T-helper 2 cell treated with Interferon-gamma antibody and Interleukin-4, amounts not matched to agents 5 μg/mL and 100 μg/mL, for 36 hours (primary cell): ENCODE measurements at regions not wholly inside any gene's neighbourhood (a gene's known extent, or its start where the extent isn't known, plus 50 kb on each side); places are given as distances from the start of the nearest gene placed in this dataset.
A peak's percentile ranks its signal among the peaks of the same experiment; 100 is the strongest.
"Not testable (repeated sequence)": the region's sequence is repeated elsewhere in the genome, so short reads cannot be mapped to it uniquely, and the experiment has no call there.

Experiments used
- DNase-seq: peaks from one replicate; pipeline ENCODE4 v3.0.0; 2021; ENCODE audit warnings: low spot score
- H3K27ac Mint-ChIP-seq: one replicate; pipeline ENCODE4 v1.8.0; 2021; ENCODE audit warnings: mild to moderate bottlenecking, mixed read lengths
- H3K27me3 Mint-ChIP-seq: one replicate; pipeline ENCODE4 v1.8.0; 2021; ENCODE audit warnings: low read depth, mixed read lengths
- H3K36me3 Mint-ChIP-seq: one replicate; pipeline ENCODE4 v1.8.0; 2021; ENCODE audit warnings: low read depth, mixed read lengths
- H3K4me1 Mint-ChIP-seq: one replicate; pipeline ENCODE4 v1.8.0; 2021; ENCODE audit warnings: low read depth, mixed read lengths
- H3K4me3 Mint-ChIP-seq: one replicate; pipeline ENCODE4 v1.8.0; 2022; ENCODE audit warnings: mild to moderate bottlenecking, moderate library complexity, mixed read lengths
- H3K9me3 Mint-ChIP-seq: one replicate; pipeline ENCODE4 v1.8.0; 2021; ENCODE audit warnings: mixed read lengths

DNA sequence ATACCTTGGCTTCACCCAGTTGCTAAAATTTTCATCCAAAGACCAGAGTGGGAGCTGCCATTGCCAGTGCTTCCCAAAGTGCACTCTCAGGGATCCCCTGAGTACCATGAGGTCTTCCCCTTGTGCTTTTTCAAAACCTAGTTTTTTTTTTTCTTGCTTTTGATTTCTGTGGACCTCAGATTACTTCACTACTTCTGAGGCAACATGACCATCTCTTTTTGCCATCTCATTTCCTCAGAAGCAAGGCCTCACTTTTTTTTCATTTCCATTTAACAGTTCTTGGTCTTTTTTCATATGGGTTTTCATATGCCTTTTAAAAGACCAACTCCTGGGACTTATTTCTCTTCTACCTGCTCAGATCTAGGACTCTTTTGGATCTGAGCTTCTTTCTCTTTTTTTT lies 64.1 kb upstream of the MMS22L start:
- Mint-ChIP-seq H3K36me3 (no peaks in the 10 kb centered on the region), H3K4me1 (no peaks in the 10 kb centered on the region), H3K4me3 (no peak overlapping the region), H3K27ac (no peak overlapping the region), H3K9me3 (no peaks in the 10 kb centered on the region), H3K27me3 (peaks cover 5% of the 10 kb centered on the region)
- no peak for DNase-seq

GRCh38 chr6:97361286-97361685 lies 78.3 kb upstream of the MMS22L start:
- no peak overlapping the region for H3K27ac Mint-ChIP-seq
- H3K4me3 Mint-ChIP-seq: no peak overlapping the region
- H3K36me3 Mint-ChIP-seq: no peaks in the 10 kb centered on the region
- no peaks in the 10 kb centered on the region for H3K9me3 Mint-ChIP-seq
- DNase-seq: no peak
- H3K27me3 Mint-ChIP-seq: peaks cover 3% of the 10 kb centered on the region
- no peaks in the 10 kb centered on the region for H3K4me1 Mint-ChIP-seq

DNA sequence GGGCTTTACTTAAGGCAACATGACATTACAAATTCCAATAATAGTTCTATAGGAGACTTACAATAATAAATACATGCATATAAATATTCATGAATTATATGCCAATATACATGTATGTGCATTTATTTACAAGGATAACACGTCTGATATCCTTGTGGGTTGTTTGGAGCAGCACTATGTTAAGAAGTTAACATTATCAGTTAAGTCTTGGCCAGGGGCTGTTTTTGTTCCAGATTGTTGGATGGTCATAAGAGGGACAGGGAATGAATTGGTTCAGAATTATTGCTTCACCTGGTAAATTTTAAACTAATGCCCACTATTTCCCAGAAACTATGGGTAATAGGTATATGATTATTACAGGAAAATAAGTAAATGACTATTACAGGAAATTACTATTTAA lies 81.3 kb upstream of the MMS22L start:
- Mint-ChIP-seq H3K9me3 (no peaks in the 10 kb centered on the region), H3K4me3 (no peak overlapping the region), H3K4me1 (no peaks in the 10 kb centered on the region), H3K27me3 (no peaks in the 10 kb centered on the region), H3K36me3 (no peaks in the 10 kb centered on the region), H3K27ac (no peak overlapping the region)
- DNase-seq: no peak

DNA sequence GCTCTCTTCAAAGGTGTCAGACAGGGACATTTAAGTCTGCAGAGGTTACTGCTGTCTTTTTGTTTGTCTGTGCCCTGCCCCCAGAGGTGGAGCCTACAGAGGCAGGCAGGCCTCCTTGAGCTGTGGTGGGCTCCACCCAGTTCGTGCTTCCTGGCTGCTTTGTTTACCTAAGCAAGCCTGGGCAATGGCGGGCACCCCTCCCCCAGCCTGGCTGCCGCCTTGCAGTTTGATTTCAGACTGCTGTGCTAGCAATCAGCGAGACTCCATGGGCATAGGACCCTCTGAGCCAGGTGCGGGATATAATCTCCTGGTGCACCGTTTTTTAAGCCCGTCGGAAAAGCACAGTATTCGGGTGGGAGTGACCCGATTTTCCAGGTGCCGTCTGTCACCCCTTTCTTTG lies 99.1 kb upstream of the MMS22L start:
- not testable (repeated sequence) for H3K4me3 Mint-ChIP-seq, DNase-seq, H3K27me3 Mint-ChIP-seq, H3K4me1 Mint-ChIP-seq, H3K27ac Mint-ChIP-seq, H3K36me3 Mint-ChIP-seq, H3K9me3 Mint-ChIP-seq

DNA sequence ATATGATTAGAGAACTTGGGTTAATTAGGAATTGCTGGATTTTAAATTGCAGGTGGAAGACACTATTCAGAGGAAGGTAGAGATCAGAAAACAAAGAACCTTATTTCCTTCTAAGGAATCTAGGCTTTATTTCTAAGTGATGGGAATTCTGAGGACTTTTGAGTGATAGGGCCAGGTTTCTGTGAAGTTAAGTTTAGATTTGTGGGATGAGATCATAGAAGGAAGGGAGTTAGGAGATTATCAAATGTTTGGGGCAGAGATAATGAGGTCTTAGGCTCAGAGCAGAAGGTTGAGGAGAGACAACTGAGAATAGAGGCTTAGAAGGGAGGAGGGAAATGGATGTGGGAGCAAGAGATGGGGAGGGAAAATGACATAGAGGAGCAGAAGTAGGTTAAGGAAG lies 109.7 kb upstream of the MMS22L start:
- Mint-ChIP-seq H3K36me3 (no peaks in the 10 kb centered on the region), H3K4me3 (no peak overlapping the region), H3K9me3 (no peaks in the 10 kb centered on the region), H3K27ac (no peak overlapping the region), H3K4me1 (no peaks in the 10 kb centered on the region), H3K27me3 (peaks cover 12% of the 10 kb centered on the region)
- DNase-seq: no peak

- Mint-ChIP-seq H3K4me1 (no peaks in the 10 kb centered on the region), H3K27ac (no peak overlapping the region), H3K4me3 (no peak overlapping the region), H3K27me3 (peaks cover 16% of the 10 kb centered on the region), H3K9me3 (no peaks in the 10 kb centered on the region), H3K36me3 (no peaks in the 10 kb centered on the region)
- peak; percentile 33 for DNase-seq
Measured at GRCh38 chr6:97394160-97394748, 111.2 kb upstream of the MMS22L start.

DNA sequence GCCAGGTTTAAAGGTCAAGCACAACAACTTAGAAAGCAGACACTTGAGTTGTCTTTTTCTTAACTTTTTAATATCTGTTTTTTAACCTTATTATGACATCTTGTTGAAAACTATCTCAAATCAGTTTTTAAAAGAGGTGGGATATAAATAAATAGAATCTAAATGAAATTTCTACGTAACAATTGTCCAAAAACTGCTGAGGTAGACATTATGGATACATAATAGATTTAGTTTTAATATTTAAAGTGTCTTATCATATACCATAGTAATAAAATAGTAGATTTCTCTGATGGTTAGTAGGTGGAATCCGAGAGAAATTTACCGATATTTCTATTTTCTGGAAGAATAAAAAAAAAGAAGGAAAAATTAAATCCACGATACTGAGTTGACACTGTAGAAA lies 113.9 kb upstream of the MMS22L start:
- H3K4me3 Mint-ChIP-seq: no peak overlapping the region
- no peaks in the 10 kb centered on the region for H3K9me3 Mint-ChIP-seq
- H3K27ac Mint-ChIP-seq: no peak overlapping the region
- H3K4me1 Mint-ChIP-seq: no peaks in the 10 kb centered on the region
- H3K36me3 Mint-ChIP-seq: no peaks in the 10 kb centered on the region
- no peak for DNase-seq
- H3K27me3 Mint-ChIP-seq: peaks cover 10% of the 10 kb centered on the region

DNA sequence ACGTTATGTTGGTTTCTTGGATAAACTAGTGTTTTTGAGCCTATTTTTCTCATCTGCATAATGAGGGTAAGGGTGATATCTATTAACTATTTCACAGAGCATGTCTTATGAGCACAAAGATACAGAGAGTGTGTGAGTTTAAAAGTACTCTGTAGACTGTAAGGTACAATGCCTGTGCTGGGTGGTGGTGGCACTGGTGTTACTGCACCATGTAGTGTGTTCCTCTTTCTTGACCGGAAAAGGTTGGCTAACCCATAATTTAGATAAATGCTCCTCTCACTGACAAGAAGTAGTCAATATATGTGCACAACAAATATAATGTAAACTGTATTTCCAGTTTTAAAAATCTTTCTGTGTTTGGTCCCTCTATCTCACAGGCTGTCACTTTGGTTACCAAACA lies 116.2 kb upstream of the MMS22L start:
- no peak for DNase-seq
- no peaks in the 10 kb centered on the region for H3K36me3 Mint-ChIP-seq
- no peak overlapping the region for H3K27ac Mint-ChIP-seq
- no peaks in the 10 kb centered on the region for H3K4me1 Mint-ChIP-seq
- H3K9me3 Mint-ChIP-seq: no peaks in the 10 kb centered on the region
- peaks cover 4% of the 10 kb centered on the region for H3K27me3 Mint-ChIP-seq
- no peak overlapping the region for H3K4me3 Mint-ChIP-seq

DNA sequence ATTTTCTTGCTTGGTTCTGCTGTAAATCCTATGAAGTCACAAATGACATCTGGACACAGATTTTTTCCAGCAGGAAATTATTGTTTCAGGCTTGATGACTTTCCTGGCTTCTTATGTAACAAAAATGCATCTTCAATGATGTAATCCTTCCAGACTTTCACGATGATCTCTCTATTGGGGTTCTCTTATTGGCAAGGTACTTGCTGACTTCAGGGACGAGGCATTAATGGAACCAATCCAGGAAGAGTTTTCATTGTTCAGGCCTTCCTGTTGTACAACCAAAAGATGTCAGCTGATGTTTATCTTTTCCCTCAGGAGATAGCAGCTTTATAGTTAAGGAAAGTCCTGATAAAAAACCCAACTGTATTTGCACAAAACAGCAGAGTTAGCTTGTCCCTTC lies 118.5 kb upstream of the MMS22L start:
- no peak for DNase-seq
- Mint-ChIP-seq H3K27ac (no peak overlapping the region), H3K4me1 (no peaks in the 10 kb centered on the region), H3K4me3 (no peak overlapping the region), H3K36me3 (no peaks in the 10 kb centered on the region), H3K9me3 (no peaks in the 10 kb centered on the region), H3K27me3 (peaks cover 4% of the 10 kb centered on the region)

DNA sequence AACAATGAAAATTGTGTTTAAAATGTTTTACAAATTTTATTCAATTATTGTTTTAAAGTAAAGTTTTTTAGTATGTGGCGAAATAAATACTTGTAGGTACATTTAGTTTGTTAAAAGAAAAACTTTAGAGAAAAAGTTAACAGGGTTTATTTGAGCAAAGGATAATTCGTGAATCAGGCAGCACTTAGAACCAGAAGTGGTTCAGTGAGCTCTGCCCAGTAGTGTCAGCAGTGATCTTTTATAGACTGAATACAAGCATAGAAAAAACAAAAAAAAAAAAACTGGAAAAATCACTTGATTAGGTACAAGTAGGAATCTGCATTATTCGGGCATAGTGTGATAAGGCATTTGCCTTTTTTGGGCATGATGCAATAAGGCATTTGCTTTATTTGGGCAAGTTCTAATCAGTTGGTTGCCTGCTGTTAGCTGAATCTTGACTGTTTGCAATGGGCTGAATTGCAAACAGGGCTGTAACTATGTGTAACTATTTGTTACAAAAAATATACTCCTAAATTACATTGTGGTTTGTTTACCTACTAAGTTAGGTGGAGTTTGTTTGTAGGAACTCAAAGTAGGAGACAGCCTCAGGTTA lies 122.9 kb upstream of the MMS22L start:
- Mint-ChIP-seq H3K4me3 (no peak overlapping the region), H3K9me3 (no peaks in the 10 kb centered on the region), H3K27me3 (no peaks in the 10 kb centered on the region), H3K4me1 (no peaks in the 10 kb centered on the region), H3K27ac (no peak overlapping the region), H3K36me3 (no peaks in the 10 kb centered on the region)
- DNase-seq: no peak

DNA sequence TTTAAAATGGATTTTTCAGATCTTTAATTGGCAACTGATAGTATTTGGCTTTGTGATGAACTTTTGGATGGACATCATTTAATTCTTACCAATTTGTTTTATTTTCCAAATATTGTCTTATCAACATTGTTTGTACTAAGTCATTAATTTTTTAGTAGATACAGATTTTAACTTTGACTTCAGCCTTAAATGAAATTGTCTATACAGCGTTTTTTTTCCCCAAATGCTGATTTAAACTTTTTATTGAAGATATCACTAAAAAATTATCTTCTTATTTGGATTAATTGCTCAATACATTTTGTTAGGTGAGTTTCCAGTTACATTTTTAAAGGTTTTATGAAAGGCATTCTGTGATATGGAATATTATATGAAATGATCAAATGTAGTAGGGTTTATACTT lies 123.6 kb upstream of the MMS22L start:
- DNase-seq: no peak
- Mint-ChIP-seq H3K27ac (no peak overlapping the region), H3K36me3 (no peaks in the 10 kb centered on the region), H3K9me3 (no peaks in the 10 kb centered on the region), H3K4me1 (no peaks in the 10 kb centered on the region), H3K27me3 (no peaks in the 10 kb centered on the region), H3K4me3 (no peak overlapping the region)

GRCh38 chr6:97411610-97412009 lies 128.6 kb upstream of the MMS22L start:
- Mint-ChIP-seq H3K4me3 (no peak overlapping the region), H3K4me1 (no peaks in the 10 kb centered on the region), H3K9me3 (no peaks in the 10 kb centered on the region), H3K27ac (no peak overlapping the region), H3K36me3 (no peaks in the 10 kb centered on the region), H3K27me3 (no peaks in the 10 kb centered on the region)
- DNase-seq: no peak

DNA sequence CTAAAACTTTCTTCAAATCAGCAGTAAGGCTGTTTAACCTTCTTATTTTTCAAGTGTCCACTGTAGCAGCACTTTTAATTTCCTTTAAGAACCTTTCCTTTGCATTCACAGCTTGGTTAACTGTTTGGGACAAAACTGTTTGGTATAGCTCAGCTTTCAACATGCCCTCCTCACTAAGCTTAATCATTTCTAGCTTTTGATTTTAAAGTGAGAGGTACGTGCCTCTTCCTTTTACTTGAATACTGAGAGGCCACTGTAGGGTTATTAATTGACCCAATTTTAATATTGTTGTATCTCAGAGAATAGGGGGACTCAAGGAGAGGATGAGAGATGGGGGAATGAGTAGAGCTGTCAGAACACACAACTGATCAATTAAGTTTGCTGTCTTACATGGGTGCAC lies 129.5 kb upstream of the MMS22L start:
- no peak for DNase-seq
- no peak overlapping the region for H3K4me3 Mint-ChIP-seq
- H3K27ac Mint-ChIP-seq: no peak overlapping the region
- no peaks in the 10 kb centered on the region for H3K4me1 Mint-ChIP-seq
- no peaks in the 10 kb centered on the region for H3K9me3 Mint-ChIP-seq
- no peaks in the 10 kb centered on the region for H3K36me3 Mint-ChIP-seq
- no peaks in the 10 kb centered on the region for H3K27me3 Mint-ChIP-seq

DNA sequence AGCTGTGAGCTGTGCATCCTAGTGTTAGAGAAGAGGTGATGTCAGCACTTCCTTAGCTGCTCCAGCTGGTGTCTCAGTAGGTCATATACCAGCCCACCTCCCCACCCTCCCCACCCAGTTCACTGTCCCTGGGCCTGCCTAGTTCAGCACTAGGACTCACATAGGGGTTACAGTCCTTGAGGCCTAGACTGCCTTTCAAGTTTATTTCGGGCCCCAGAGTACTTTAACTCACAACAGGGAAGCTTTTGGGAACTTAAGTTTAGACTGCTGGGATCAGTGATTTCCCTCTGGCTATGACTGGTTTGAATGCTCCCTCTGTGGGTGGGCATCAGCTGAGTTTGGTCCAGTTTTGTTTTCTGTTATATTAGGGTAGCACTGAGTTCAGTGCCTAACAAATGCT lies 139.2 kb upstream of the MMS22L start:
- Mint-ChIP-seq H3K9me3 (no peaks in the 10 kb centered on the region), H3K4me1 (no peaks in the 10 kb centered on the region), H3K4me3 (no peak overlapping the region), H3K27ac (no peak overlapping the region), H3K36me3 (no peaks in the 10 kb centered on the region), H3K27me3 (peaks cover 3% of the 10 kb centered on the region)
- no peak for DNase-seq

GRCh38 chr6:97423190-97423589 lies 140.2 kb upstream of the MMS22L start:
- H3K27me3 Mint-ChIP-seq: peaks cover 2% of the 10 kb centered on the region
- H3K36me3 Mint-ChIP-seq: no peaks in the 10 kb centered on the region
- no peak for DNase-seq
- no peak overlapping the region for H3K27ac Mint-ChIP-seq
- H3K4me1 Mint-ChIP-seq: no peaks in the 10 kb centered on the region
- H3K9me3 Mint-ChIP-seq: no peaks in the 10 kb centered on the region
- H3K4me3 Mint-ChIP-seq: no peak overlapping the region
